Cardiac muscle cell (in vitro differentiated cells and primary cell): ENCODE measurements at regions not wholly inside any gene's neighbourhood (a gene's known extent, or its start where the extent isn't known, plus 50 kb on each side); places are given as distances from the start of the nearest gene placed in this dataset.

Experiments used
- DNase-seq, 2 donors: peaks; one replicate each; pipeline versions ENCODE4 v3.0.0 to v3.0.0-alpha.2; 2010 to 2017; ENCODE audit warnings: low read depth in 1 of 2, low spot score in 1 of 2
- H3K27ac ChIP-seq: fragments of 200-600 bp; sonication (generic); 2 replicates; pipeline ENCODE4 v1.5.1; 2016
- H3K27me3 ChIP-seq: fragments of 200-600 bp; sonication (generic); 2 replicates; pipeline ENCODE4 v1.6.0; 2016; ENCODE audit warnings: control low read depth
- H3K36me3 ChIP-seq: fragments of 200-600 bp; sonication (generic); 2 replicates; pipeline ENCODE4 v1.5.1; 2016; ENCODE audit warnings: control low read depth
- H3K4me1 ChIP-seq: fragments of 200-600 bp; sonication (generic); 2 replicates; pipeline ENCODE4 v1.8.1; 2017; ENCODE audit warnings: low read depth, mild to moderate bottlenecking, mixed run types
- H3K4me3 ChIP-seq: fragments of 200-600 bp; sonication (generic); 2 replicates; pipeline ENCODE4 v1.5.1; 2016; ENCODE audit warnings: mild to moderate bottlenecking
- H3K9me3 ChIP-seq: fragments of 200-600 bp; sonication (generic); 2 replicates; pipeline ENCODE4 v1.5.1; 2017; ENCODE audit warnings: low read depth, mild to moderate bottlenecking, control low read depth
- TF ChIP-seq, protein P1 (sequence below): IDR thresholded peaks from 2 replicates; pipeline ENCODE4 v1.5.1; 2012; ENCODE audit warnings: low read depth, mild to moderate bottlenecking, low read length

GRCh38 chr16:88288303-88288702 lies 94.5 kb upstream of the ZNF469 start:
- no peaks in the 10 kb centered on the region for H3K9me3 ChIP-seq
- H3K27me3 ChIP-seq: no peaks in the 10 kb centered on the region
- H3K36me3 ChIP-seq: no peaks in the 10 kb centered on the region
- no peak overlapping the region for H3K4me3 ChIP-seq
- TF ChIP-seq, protein P1, sequence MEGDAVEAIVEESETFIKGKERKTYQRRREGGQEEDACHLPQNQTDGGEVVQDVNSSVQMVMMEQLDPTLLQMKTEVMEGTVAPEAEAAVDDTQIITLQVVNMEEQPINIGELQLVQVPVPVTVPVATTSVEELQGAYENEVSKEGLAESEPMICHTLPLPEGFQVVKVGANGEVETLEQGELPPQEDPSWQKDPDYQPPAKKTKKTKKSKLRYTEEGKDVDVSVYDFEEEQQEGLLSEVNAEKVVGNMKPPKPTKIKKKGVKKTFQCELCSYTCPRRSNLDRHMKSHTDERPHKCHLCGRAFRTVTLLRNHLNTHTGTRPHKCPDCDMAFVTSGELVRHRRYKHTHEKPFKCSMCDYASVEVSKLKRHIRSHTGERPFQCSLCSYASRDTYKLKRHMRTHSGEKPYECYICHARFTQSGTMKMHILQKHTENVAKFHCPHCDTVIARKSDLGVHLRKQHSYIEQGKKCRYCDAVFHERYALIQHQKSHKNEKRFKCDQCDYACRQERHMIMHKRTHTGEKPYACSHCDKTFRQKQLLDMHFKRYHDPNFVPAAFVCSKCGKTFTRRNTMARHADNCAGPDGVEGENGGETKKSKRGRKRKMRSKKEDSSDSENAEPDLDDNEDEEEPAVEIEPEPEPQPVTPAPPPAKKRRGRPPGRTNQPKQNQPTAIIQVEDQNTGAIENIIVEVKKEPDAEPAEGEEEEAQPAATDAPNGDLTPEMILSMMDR: no peak
- no peaks in the 10 kb centered on the region for H3K4me1 ChIP-seq
- no peak overlapping the region for H3K27ac ChIP-seq
- no peak for DNase-seq

GRCh38 chr16:88289001-88289400 lies 93.8 kb upstream of the ZNF469 start:
- Histone ChIP-seq H3K27ac (no peak overlapping the region), H3K4me1 (no peaks in the 10 kb centered on the region)
- TF ChIP-seq, protein P1: no peak

GRCh38 chr16:88289561-88289960 lies 93.2 kb upstream of the ZNF469 start:
- TF ChIP-seq, protein P1: no peak
- Histone ChIP-seq H3K4me1 (no peaks in the 10 kb centered on the region), H3K27ac (no peak overlapping the region), H3K4me3 (no peak overlapping the region), H3K27me3 (no peaks in the 10 kb centered on the region), H3K36me3 (no peaks in the 10 kb centered on the region), H3K9me3 (no peaks in the 10 kb centered on the region)
- DNase-seq: no peak

More at GRCh38 chr16:88289001-88289400, 93.8 kb upstream of the ZNF469 start:
- H3K27me3 ChIP-seq: no peaks in the 10 kb centered on the region
- no peak for DNase-seq
- H3K36me3 ChIP-seq: no peaks in the 10 kb centered on the region
- no peak overlapping the region for H3K4me3 ChIP-seq
- H3K9me3 ChIP-seq: no peaks in the 10 kb centered on the region

DNA sequence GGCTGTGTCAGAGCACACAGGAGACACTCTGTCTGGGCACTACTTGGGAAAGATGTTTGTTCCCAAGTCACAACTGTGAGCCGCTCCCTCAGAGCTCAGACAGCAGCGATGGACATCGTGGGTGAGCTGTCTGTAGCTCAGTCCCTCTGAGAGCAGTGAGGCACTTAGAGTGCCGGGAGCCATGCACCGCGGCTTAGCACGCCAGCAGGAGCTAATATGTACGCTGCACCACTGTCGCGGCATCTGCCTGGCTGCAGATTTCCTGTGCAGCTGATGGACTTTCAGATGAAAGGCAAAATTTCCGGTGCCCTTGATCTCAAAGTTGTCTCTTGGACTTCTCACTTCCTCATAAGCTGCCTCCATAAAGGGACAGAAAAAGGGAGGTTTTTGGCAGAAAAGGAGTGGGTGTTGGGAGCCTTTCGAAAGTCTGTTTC lies 92.8 kb upstream of the ZNF469 start:
- TF ChIP-seq, protein P1: no peak
- no peaks in the 10 kb centered on the region for H3K4me1 ChIP-seq
- H3K27me3 ChIP-seq: no peaks in the 10 kb centered on the region
- H3K36me3 ChIP-seq: no peaks in the 10 kb centered on the region
- H3K4me3 ChIP-seq: no peak overlapping the region
- H3K9me3 ChIP-seq: no peaks in the 10 kb centered on the region
- no peak for DNase-seq
- no peak overlapping the region for H3K27ac ChIP-seq

DNA sequence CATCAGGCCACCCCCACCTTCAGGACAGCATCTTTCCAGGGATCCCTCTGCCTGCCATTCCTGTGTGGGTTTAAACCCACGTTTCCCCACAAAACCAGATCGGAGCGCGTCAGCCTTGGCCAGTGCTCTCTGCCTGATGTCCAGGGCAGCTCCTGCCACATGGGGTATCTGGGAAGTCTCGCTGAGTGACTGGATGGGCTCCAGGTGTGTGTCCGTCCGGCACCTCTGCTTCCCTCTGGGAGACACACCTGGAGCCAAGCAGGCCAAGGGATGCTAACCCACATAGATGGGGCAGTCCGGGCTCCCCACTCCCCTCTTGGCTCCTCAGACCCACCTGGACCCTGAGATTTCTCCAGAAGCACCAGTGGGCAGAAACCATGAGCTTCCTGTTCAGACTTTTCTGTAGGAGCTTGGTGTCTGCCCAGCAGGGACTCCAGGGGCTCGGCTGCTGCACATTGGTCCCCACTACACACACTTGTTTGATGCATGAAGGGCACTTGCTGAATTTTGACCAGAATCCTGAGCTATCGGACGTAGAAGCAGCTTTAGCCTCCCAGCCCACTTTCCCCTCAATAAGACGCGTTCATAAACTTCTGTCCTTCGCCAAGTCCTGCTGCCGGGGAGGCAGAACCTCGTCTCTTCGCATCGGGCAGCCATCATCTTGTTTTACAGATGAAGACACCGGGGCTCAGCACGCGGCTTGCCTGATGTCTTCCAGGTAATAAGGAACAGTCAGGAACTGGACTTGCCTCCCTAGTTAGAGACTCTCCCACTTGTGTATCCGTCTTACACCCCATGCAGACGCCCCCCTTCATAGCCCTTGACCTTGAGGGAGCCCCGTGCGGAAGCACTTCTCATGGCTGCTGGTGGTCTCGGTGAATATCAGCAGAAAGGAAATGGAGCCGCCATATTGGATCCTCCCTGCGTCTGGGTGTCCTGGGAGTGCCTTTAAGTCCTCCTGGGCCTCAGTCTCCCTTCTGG lies 91.6 kb upstream of the ZNF469 start:
- Histone ChIP-seq H3K27me3 (no peaks in the 10 kb centered on the region), H3K4me3 (no peak overlapping the region), H3K4me1 (no peaks in the 10 kb centered on the region), H3K27ac (no peak overlapping the region), H3K9me3 (no peaks in the 10 kb centered on the region), H3K36me3 (no peaks in the 10 kb centered on the region)
- no peak for DNase-seq
- TF ChIP-seq, protein P1: no peak
